ENCODE measurements at regions not wholly inside any gene's neighbourhood (a gene's known extent, or its start where the extent isn't known, plus 50 kb on each side); places are given as distances from the start of the nearest gene placed in this dataset.

GRCh38 chr7:34277803-34278199, 372.5 kb downstream of the BMPER start:
- POLR2A ChIA-PET (ENCODE audit: unreplicated experiment): no interaction called here
- TF ChIP-seq, protein P1, sequence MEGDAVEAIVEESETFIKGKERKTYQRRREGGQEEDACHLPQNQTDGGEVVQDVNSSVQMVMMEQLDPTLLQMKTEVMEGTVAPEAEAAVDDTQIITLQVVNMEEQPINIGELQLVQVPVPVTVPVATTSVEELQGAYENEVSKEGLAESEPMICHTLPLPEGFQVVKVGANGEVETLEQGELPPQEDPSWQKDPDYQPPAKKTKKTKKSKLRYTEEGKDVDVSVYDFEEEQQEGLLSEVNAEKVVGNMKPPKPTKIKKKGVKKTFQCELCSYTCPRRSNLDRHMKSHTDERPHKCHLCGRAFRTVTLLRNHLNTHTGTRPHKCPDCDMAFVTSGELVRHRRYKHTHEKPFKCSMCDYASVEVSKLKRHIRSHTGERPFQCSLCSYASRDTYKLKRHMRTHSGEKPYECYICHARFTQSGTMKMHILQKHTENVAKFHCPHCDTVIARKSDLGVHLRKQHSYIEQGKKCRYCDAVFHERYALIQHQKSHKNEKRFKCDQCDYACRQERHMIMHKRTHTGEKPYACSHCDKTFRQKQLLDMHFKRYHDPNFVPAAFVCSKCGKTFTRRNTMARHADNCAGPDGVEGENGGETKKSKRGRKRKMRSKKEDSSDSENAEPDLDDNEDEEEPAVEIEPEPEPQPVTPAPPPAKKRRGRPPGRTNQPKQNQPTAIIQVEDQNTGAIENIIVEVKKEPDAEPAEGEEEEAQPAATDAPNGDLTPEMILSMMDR (conservative IDR thresholded peaks at IDR 0.05): no peak
- TF ChIP-seq EZH2 (IDR thresholded peaks at IDR 0.05; ENCODE audit: low read depth): no peak
- Histone ChIP-seq H3F3A (ENCODE audit: insufficient read depth, low read depth) (no peaks in the 10 kb centered on the region), H4K20me1 (ENCODE audit: insufficient read depth) (no peaks in the 10 kb centered on the region), H3K9me2 (ENCODE audit: insufficient read depth) (no peaks in the 10 kb centered on the region), H3K4me3 (no peak overlapping the region), H2AFZ (no peak overlapping the region), H3K36me3 (ENCODE audit: low read depth) (no peaks in the 10 kb centered on the region), H3K27ac (no peak overlapping the region), H3K9me3 (ENCODE audit: insufficient read depth, low read depth) (no peaks in the 10 kb centered on the region), H3K27me3 (ENCODE audit: insufficient read depth, low read depth) (no peaks in the 10 kb centered on the region), H3K4me1 (replicated peaks; ENCODE audit: insufficient read depth) (no peaks in the 10 kb centered on the region), H3K79me2 (ENCODE audit: low read depth) (no peaks in the 10 kb centered on the region), H3K4me2 (no peak overlapping the region)
- no peak for DNase-seq
- BruUV-seq (replicated peaks): no TSS peak
- CTCF ChIA-PET: no interaction called here
- intact Hi-C loops (cut with micrococcal nuclease; ENCODE audit: unreplicated experiment): no loop called here

DNA sequence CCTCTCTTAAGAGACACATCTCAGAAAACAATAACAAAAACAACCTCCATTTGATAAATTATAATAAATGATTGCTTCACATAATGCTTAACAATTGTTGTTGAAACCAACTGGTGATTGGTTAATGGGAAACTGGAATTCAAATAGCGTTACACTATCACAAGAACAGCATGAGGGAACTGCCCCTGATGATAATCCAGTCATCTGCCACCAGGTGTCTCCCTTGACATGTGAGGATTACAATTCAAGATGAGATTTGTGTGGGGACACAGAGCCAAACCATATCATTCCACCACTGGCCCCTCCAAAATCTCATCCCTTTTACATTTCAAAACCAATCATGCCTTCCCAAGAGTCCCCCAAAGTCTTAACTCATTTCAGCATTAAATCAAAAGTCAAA, 375.9 kb downstream of the BMPER start:
- Histone ChIP-seq H3K36me3 (ENCODE audit: low read depth) (no peaks in the 10 kb centered on the region), H4K20me1 (ENCODE audit: insufficient read depth) (no peaks in the 10 kb centered on the region), H3K79me2 (ENCODE audit: low read depth) (no peaks in the 10 kb centered on the region), H3K4me1 (replicated peaks; ENCODE audit: insufficient read depth) (no peaks in the 10 kb centered on the region), H3K4me2 (no peak overlapping the region), H3K27ac (no peak overlapping the region), H3K9me2 (ENCODE audit: insufficient read depth) (no peaks in the 10 kb centered on the region), H3K9me3 (ENCODE audit: insufficient read depth, low read depth) (no peaks in the 10 kb centered on the region), H3K27me3 (ENCODE audit: insufficient read depth, low read depth) (no peaks in the 10 kb centered on the region), H3F3A (ENCODE audit: insufficient read depth, low read depth) (no peaks in the 10 kb centered on the region), H2AFZ (no peak overlapping the region), H3K4me3 (no peak overlapping the region)
- BruUV-seq (replicated peaks): no TSS peak
- ChIA-PET CTCF (interaction anchor here (0.6 kb wide), 1 partner anchor 62 kb away, joined by 3 read pairs; no protein-coding TSS in a partner anchor), POLR2A (ENCODE audit: unreplicated experiment) (no interaction called here)
- TF ChIP-seq, protein P1 (conservative IDR thresholded peaks at IDR 0.05): peak; percentile 50
- TF ChIP-seq EZH2 (IDR thresholded peaks at IDR 0.05; ENCODE audit: low read depth): no peak
- intact Hi-C loops (cut with micrococcal nuclease; ENCODE audit: unreplicated experiment): no loop called here
- no peak for DNase-seq

GRCh38 chr7:34282271-34282670, 375.7 kb upstream of the NPSR1 start:
- Histone ChIP-seq H3K79me2 (ENCODE audit: low read depth) (no peaks in the 10 kb centered on the region), H3K9me3 (ENCODE audit: insufficient read depth, low read depth) (no peaks in the 10 kb centered on the region), H3K4me1 (replicated peaks; ENCODE audit: insufficient read depth) (no peaks in the 10 kb centered on the region), H3K27me3 (ENCODE audit: insufficient read depth, low read depth) (no peaks in the 10 kb centered on the region), H3K36me3 (ENCODE audit: low read depth) (no peaks in the 10 kb centered on the region), H3F3A (ENCODE audit: insufficient read depth, low read depth) (no peaks in the 10 kb centered on the region), H3K9me2 (ENCODE audit: insufficient read depth) (no peaks in the 10 kb centered on the region), H4K20me1 (ENCODE audit: insufficient read depth) (no peaks in the 10 kb centered on the region), H3K4me3 (no peak overlapping the region), H3K4me2 (no peak overlapping the region), H3K27ac (no peak overlapping the region), H2AFZ (no peak overlapping the region)
- no peak for DNase-seq
- CTCF ChIA-PET: no interaction called here
- POLR2A ChIA-PET (ENCODE audit: unreplicated experiment): no interaction called here
- no TSS peak for BruUV-seq (replicated peaks)
- no peak for TF ChIP-seq EZH2 (IDR thresholded peaks at IDR 0.05; ENCODE audit: low read depth)
- TF ChIP-seq, protein P1 (conservative IDR thresholded peaks at IDR 0.05): no peak
- intact Hi-C loops (cut with micrococcal nuclease; ENCODE audit: unreplicated experiment): no loop called here

Data from PC-9 (cell line).